Hepatocyte (in vitro differentiated cells): ENCODE measurements at regions not wholly inside any gene's neighbourhood (a gene's known extent, or its start where the extent isn't known, plus 50 kb on each side); places are given as distances from the start of the nearest gene placed in this dataset.

Source experiments
- DNase-seq: peaks from one replicate; pipeline ENCODE4 v3.0.0-alpha.2; 2016; ENCODE audit warnings: low spot score
- H2AFZ ChIP-seq: fragments of 200-600 bp; sonication (generic); 2 replicates; pipeline ENCODE4 v1.6.0; 2016; ENCODE audit warnings: antibody characterized with exemption, mild to moderate bottlenecking
- H3K27ac ChIP-seq: fragments of 200-600 bp; sonication (generic); 2 replicates; pipeline ENCODE4 v1.5.1; 2016; ENCODE audit warnings: mild to moderate bottlenecking
- H3K27me3 ChIP-seq: fragments of 200-600 bp; sonication (generic); 2 replicates; pipeline ENCODE4 v1.6.1; 2016
- H3K36me3 ChIP-seq: fragments of 200-600 bp; sonication (generic); replicated peaks from 2 replicates; pipeline ENCODE4 v1.5.1; 2016; ENCODE audit warnings: low read depth; ENCODE audit not compliant: insufficient read depth
- H3K4me1 ChIP-seq: fragments of 200-600 bp; sonication (generic); 2 replicates; pipeline ENCODE4 v1.5.1; 2016; ENCODE audit warnings: mild to moderate bottlenecking, moderate library complexity; ENCODE audit not compliant: insufficient read depth
- H3K4me2 ChIP-seq: fragments of 200-600 bp; sonication (generic); 2 replicates; pipeline ENCODE4 v1.6.0; 2016
- H3K4me3 ChIP-seq: fragments of 200-600 bp; sonication (generic); 2 replicates; pipeline ENCODE4 v1.5.1; 2016; ENCODE audit warnings: mild to moderate bottlenecking
- H3K79me2 ChIP-seq: fragments of 200-600 bp; sonication (generic); 2 replicates; pipeline ENCODE4 v1.6.0; 2017; ENCODE audit warnings: mild to moderate bottlenecking
- H3K9me2 ChIP-seq: fragments of 200-600 bp; sonication (generic); replicated peaks from 2 replicates; pipeline ENCODE4 v1.6.0; 2017; ENCODE audit warnings: mild to moderate bottlenecking; ENCODE audit not compliant: insufficient read depth
- H3K9me3 ChIP-seq: fragments of 200-600 bp; sonication (generic); 2 replicates; pipeline ENCODE4 v1.5.1; 2016; ENCODE audit warnings: low read depth, mild to moderate bottlenecking
- H4K20me1 ChIP-seq: fragments of 200-600 bp; sonication (generic); 2 replicates; pipeline ENCODE4 v1.6.0; 2016; ENCODE audit warnings: mild to moderate bottlenecking; ENCODE audit not compliant: insufficient read depth, poor library complexity, severe bottlenecking
- EZH2 ChIP-seq: fragments of 200-600 bp; sonication (generic); IDR thresholded peaks from 2 replicates; pipeline ENCODE4 v1.6.1; 2016; ENCODE audit warnings: antibody characterized with exemption, mild to moderate bottlenecking, borderline replicate concordance
- EZH2phosphoT487 ChIP-seq: fragments of 200-600 bp; sonication (generic); IDR thresholded peaks from one replicate; pipeline ENCODE4 v1.6.1; 2018; ENCODE audit warnings: antibody characterized with exemption, mild to moderate bottlenecking, low read depth, moderate library complexity; ENCODE audit not compliant: unreplicated experiment, severe bottlenecking
- WGBS: methylation state at CpG from one replicate; pipeline ENCODE4 v1.1.6; 2016; ENCODE audit warnings: low lambda C conversion rate; ENCODE audit errors: missing lambda C conversion rate; 5-methylcytosine and 5-hydroxymethylcytosine counted together
- TF ChIP-seq, protein P1 (sequence below): fragments of 200-600 bp; sonication (generic); IDR thresholded peaks from 2 replicates; pipeline ENCODE4 v1.5.1; 2016; ENCODE audit warnings: antibody characterized with exemption, mild to moderate bottlenecking; ENCODE audit not compliant: poor library complexity

DNA sequence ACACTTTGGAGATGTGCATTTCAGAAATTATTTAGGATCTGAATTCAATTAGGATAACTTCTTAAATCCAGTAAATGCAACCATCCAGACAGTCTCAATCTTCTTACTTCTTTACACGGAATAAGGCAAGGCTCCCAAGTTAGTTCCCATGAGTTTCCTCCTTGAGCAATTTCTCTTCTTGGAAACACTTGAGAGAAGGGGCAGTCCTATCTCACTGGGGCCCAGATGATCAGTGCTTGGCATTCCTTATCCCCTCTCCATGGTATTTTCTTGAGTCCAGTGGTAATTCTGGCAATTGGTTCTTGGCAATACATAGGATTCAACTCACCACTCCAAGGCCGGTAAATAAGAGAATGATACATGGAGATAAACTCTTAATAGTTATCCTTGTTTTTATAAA is 87.1 kb upstream of the PTHLH start:
- H4K20me1 ChIP-seq: no peaks in the 10 kb centered on the region
- no peak for DNase-seq
- no peaks in the 10 kb centered on the region for H3K36me3 ChIP-seq
- H3K9me2 ChIP-seq: no peaks in the 10 kb centered on the region
- no peaks in the 10 kb centered on the region for H3K4me1 ChIP-seq
- H3K4me2 ChIP-seq: no peak overlapping the region
- no peaks in the 10 kb centered on the region for H3K79me2 ChIP-seq
- H2AFZ ChIP-seq: no peak overlapping the region
- no peak overlapping the region for H3K4me3 ChIP-seq
- H3K27me3 ChIP-seq: no peaks in the 10 kb centered on the region
- no peaks in the 10 kb centered on the region for H3K9me3 ChIP-seq
- no peak overlapping the region for H3K27ac ChIP-seq
- TF ChIP-seq EZH2 (no peak), EZH2phosphoT487 (no peak)
- TF ChIP-seq, protein P1, sequence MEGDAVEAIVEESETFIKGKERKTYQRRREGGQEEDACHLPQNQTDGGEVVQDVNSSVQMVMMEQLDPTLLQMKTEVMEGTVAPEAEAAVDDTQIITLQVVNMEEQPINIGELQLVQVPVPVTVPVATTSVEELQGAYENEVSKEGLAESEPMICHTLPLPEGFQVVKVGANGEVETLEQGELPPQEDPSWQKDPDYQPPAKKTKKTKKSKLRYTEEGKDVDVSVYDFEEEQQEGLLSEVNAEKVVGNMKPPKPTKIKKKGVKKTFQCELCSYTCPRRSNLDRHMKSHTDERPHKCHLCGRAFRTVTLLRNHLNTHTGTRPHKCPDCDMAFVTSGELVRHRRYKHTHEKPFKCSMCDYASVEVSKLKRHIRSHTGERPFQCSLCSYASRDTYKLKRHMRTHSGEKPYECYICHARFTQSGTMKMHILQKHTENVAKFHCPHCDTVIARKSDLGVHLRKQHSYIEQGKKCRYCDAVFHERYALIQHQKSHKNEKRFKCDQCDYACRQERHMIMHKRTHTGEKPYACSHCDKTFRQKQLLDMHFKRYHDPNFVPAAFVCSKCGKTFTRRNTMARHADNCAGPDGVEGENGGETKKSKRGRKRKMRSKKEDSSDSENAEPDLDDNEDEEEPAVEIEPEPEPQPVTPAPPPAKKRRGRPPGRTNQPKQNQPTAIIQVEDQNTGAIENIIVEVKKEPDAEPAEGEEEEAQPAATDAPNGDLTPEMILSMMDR: no peak
- WGBS: 86% methylated on average over 2 of the region's 2 CpGs

DNA sequence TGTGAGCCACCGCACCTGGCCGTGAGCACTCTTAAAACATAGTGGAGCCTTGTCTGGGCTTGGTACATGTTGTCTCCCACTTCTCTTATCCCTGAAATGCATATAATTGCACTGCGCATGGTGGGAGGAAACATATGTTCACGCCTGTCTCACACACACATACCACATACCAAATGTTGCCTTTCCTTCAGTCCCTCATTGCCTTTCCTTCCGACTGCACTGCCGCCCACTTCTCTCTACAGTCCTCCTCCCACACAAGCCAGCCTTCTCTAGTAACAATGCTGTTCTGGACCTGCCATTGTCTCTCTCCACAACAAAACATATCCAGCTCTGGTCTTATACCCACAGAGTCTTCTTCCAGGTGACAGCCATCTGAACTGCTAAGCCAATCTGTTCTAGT is 88.3 kb upstream of the PTHLH start:
- H3K79me2 ChIP-seq: no peaks in the 10 kb centered on the region
- no peak overlapping the region for H2AFZ ChIP-seq
- no peaks in the 10 kb centered on the region for H4K20me1 ChIP-seq
- 98% methylated on average over 6 of the region's 6 CpGs for WGBS
- no peak overlapping the region for H3K4me3 ChIP-seq
- H3K36me3 ChIP-seq: no peaks in the 10 kb centered on the region
- H3K27me3 ChIP-seq: no peaks in the 10 kb centered on the region
- TF ChIP-seq EZH2 (no peak), EZH2phosphoT487 (no peak)
- TF ChIP-seq, protein P1: no peak
- H3K4me2 ChIP-seq: no peak overlapping the region
- no peaks in the 10 kb centered on the region for H3K4me1 ChIP-seq
- no peaks in the 10 kb centered on the region for H3K9me2 ChIP-seq
- no peaks in the 10 kb centered on the region for H3K9me3 ChIP-seq
- no peak for DNase-seq
- no peak overlapping the region for H3K27ac ChIP-seq

DNA sequence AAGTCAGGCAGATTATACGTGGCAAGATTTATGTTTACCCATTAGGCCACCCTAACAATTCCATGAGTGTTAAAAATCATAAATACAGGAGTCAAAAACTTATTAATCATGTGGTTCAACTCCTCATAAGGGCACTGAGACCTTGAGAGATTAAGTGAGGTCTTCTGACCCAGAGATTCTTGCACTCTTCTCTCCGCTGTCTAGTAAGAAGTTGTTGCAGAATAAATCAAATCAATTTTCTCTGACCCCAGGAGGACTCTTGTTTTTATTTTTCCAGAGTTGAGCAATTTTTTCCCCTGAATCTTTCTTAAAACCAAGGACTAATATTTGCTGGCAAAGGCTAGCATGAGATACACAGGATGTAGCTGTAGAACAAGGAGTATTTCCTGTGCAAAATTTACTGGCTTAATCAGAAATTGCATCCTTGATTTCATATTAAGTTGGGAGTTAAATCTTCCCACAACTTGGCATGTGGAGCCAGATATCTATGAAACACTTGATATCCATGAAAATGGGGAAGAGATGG is 90.9 kb upstream of the PTHLH start:
- WGBS: 80% methylated on average over 2 of the region's 2 CpGs
- no peaks in the 10 kb centered on the region for H4K20me1 ChIP-seq
- no peak for TF ChIP-seq EZH2phosphoT487
- TF ChIP-seq EZH2: no peak
- TF ChIP-seq, protein P1: no peak

DNA sequence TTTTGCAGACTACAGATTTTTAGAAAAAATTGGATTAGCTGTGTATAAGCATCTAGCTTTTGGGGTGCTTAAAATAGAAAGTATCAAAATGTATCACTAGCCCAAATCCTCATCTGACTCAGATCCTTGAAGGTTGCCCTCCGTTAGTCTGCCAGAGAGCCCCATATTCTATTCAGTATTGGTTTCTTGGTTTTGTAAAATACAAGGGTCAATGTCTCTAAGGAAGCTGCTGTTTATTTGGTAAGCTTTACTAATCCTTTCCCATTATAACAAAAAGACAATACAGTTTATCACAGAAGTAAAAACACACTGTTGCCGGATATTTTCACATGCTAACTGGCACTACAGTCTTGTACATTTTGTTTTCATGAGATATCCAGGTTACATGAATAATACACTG is 92.8 kb upstream of the PTHLH start:
- Histone ChIP-seq H3K27ac (no peak overlapping the region), H3K4me2 (no peak overlapping the region), H3K9me2 (no peaks in the 10 kb centered on the region), H2AFZ (no peak overlapping the region), H3K36me3 (no peaks in the 10 kb centered on the region), H3K27me3 (no peaks in the 10 kb centered on the region), H3K79me2 (no peaks in the 10 kb centered on the region), H4K20me1 (no peaks in the 10 kb centered on the region), H3K9me3 (no peaks in the 10 kb centered on the region), H3K4me3 (no peak overlapping the region), H3K4me1 (no peaks in the 10 kb centered on the region)
- WGBS: 82% methylated on average over 2 of the region's 2 CpGs
- TF ChIP-seq, protein P1: no peak
- TF ChIP-seq EZH2phosphoT487: no peak
- TF ChIP-seq EZH2: no peak
- DNase-seq: no peak

More for the DNA sequence above, 90.9 kb upstream of the PTHLH start:
- no peaks in the 10 kb centered on the region for H3K27me3 ChIP-seq
- no peaks in the 10 kb centered on the region for H3K4me1 ChIP-seq
- H3K9me3 ChIP-seq: no peaks in the 10 kb centered on the region
- no peak overlapping the region for H3K27ac ChIP-seq
- DNase-seq: no peak
- no peaks in the 10 kb centered on the region for H3K79me2 ChIP-seq
- no peaks in the 10 kb centered on the region for H3K36me3 ChIP-seq
- no peak overlapping the region for H3K4me3 ChIP-seq
- H3K4me2 ChIP-seq: no peak overlapping the region
- no peaks in the 10 kb centered on the region for H3K9me2 ChIP-seq
- no peak overlapping the region for H2AFZ ChIP-seq
